ENCODE measurements at regions not wholly inside any gene's neighbourhood (a gene's known extent, or its start where the extent isn't known, plus 50 kb on each side); places are given as distances from the start of the nearest gene placed in this dataset.
"Not testable (repeated sequence)": the region's sequence is repeated elsewhere in the genome, so short reads cannot be mapped to it uniquely, and the experiment has no call there.

DNA sequence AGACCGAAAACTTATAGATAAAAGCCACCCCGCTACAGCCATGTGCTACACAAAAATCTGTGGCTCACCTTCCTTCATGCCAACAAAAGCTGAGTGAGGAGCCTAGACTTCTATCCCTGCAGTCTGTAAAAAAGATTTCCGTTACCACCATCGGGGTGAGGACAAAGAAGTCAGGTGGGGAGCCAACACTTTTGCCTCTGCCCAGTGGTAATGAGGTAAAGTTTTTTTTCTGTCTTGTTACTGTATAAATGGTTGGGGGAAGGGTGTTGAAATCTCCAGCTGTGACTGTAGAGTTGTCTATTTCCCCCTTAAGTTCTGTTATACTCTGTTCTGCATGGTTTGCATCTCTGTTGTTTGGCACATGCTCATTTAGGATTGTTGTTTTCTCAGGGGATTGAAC lies 707.8 kb downstream of the FLRT2 start:
- DNase-seq (ENCODE audit: low read depth): no peak

DNA sequence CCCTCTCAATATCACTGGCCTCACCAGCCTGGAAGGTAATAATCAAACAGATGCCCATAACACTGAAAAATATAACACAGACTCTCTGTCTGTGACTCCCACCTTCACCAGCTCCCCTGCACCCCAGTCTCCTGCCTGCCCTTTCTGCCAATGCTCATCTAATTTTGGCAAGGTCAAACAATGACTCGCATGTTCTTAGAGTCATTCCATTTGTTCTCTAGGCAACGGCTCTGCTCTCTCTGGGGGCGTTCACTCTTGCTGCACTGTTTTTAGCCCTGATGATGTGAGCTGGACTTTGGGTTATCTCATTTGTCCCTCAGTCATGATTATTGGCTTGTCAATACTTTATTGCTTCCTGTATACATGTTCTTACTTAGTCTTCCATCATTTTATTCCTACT lies 691.8 kb downstream of the FLRT2 start:
- DNase-seq (ENCODE audit: low read depth): no peak

DNA sequence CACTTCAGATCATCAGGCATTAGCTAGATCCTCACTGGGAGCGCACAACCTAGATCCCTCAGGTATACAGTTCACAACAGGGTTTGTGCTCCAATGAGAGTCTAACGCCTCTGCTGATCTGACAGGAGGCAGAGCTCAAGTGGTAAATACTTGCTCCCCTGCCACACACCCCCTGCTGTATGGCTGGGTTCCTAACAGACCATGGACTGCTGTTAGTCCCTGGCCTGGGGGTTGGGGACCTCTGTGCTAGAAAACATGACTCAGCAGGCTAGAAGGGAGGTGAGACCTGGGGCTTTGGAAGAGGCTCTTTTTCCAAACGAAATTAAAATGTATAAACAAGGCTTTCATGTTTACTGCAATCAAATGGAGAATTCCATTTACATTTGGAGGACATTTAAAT lies 691.1 kb downstream of the FLRT2 start:
- DNase-seq (ENCODE audit: low read depth): no peak

DNA sequence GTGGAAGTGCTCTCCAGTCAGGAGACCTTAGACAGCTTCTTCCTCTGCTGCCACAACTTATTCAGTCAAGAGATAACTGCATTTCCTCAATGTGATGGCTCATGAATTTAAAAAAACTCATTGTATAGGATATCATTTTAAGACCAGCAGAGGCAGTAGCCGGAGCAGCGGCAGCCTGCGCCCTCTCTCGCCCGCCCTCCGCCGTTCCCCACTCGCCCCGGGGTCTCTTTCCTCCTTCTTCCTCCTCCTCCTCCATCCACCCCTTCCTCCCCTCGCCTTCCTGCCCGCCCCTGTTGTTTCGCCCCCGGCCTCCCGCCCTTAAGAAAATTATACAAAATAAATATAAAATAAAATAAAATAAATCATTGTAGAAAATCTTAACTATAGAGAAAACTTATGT lies 687.6 kb downstream of the FLRT2 start:
- no peak for DNase-seq (ENCODE audit: low read depth)

DNA sequence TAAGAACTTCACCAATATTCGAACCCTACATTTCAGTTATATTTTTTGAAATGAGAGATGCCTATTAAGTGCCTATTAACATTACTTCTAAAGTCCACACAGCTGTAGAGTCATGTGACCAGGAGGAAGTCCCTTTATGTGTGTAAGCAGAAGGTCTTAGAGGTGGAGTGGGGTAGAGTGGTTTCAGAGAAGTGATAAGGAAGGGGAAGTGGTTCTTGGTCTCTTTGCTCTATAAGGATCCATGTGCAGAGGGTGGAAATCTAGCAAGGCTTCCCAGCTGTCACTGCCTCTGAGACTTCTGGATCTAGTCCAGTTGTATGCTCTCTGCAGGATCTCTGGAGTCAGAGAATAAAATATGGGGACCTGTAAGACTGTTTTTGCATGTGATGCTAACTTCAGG lies 673.9 kb downstream of the FLRT2 start:
- no peak for DNase-seq (ENCODE audit: low read depth)

DNA sequence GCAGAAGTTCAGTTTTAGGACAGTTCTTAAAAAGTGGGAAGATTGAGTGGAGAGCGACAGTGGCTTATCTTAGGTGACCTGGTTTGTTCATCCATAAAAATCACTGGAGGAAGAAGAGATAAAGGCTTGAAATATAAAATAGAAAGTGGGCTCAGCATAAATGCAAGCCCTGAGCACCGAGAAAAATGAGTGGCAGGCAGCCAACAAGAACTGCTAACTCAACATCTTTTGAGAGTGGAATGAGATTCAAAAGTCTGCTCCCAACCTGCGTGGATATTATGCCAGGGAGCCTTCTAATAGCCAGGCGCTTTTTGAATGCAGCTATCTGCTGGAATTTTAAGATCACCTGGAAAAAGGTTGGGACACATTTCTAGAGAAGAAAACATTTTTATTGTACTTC lies 666.5 kb downstream of the FLRT2 start:
- DNase-seq (ENCODE audit: low read depth): no peak

DNA sequence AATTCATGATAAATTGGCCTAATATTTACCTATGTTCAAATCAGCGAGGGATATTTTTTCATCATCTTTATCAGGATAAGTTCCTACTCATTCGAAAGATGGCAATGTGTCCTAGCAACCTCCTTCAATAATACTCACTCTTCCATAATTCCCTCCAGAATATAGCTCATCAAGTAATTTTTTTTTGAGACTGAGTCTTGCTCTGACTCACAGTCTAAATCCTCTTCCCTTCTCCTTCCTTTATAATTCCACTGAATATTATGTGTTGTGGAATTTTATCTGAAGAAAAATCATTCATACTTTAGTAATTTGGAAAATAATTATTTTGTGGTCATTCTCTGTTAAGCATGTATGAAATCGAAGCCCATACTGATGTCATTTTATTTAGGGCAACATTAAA lies 663.8 kb downstream of the FLRT2 start:
- DNase-seq (ENCODE audit: low read depth): no peak

DNA sequence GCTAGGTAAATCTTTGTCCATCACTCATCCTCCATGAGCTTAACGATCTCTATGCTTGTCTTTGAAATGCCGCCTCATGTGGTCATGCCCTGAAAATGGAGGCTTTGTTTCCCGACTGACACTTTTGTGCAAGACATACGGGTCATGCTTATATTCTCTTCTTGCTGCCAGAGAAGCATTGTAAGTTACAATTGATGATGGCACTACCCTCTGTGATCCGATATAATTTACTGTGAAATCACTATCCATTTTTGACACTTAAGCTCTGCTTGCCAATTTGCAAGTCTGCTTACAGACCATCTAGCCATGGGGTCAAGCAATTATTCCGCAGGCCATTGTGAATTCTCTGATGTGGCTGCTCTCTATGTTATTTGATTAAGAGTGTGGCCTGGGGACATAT lies 650.0 kb downstream of the FLRT2 start:
- DNase-seq (ENCODE audit: low read depth): no peak

DNA sequence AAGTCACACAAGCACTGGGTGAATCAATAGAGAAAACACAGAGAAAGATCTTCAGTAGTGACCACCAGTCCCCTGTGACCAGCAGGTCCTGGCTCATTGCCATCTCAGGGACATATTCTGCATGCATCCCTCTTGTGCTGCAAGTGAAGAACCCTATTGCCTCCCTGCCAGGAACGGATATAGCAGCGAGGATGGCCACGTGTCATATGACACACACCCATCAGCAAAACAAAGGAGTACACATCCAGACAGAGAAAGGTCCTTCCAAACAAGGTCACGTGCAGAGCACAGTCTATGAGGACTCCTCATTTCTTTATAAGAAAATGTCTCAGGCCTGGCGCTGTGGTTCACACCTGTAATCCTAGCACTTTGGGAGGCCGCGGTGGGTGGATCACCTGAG lies 638.4 kb downstream of the FLRT2 start:
- no peak for DNase-seq (ENCODE audit: low read depth)

DNA sequence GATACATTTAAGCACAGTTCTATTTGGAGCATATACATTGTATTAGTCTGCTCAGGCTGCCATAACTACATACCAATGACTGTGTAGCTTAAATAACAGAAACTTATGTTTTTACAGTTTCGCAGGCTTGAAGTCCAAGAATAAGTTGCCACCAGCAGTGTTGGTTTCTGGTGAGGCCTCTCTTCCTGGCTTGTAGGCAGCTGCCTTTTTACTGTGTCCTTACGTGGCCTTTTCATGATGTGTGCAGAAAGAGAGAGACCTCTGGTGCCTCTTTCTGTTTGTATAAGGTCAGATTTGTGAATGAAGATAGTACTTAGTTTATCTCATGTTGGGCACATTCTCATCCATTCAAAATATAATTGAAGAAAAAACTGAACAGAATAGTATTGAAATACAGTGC lies 636.6 kb downstream of the FLRT2 start:
- no peak for DNase-seq (ENCODE audit: low read depth)

DNA sequence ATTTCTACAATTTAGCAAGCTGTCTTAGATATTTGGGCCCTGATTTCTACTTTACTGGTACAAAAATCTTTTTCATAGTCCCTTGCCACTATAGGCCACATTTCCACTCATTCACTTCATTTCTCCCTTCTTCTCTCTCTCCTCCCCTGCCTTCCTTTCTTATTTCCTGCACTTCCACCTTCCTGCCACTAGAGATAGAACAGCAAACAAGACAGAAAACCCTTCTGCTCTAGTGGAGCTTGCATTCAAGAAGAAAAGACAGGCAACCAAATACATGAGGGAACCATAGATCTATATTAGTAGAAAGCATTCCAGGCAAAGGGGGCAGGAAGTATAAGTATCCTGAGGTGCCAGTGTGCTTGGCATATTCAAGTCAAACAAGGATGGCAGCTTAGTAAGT lies 623.5 kb downstream of the FLRT2 start:
- no peak for DNase-seq (ENCODE audit: low read depth)

DNA sequence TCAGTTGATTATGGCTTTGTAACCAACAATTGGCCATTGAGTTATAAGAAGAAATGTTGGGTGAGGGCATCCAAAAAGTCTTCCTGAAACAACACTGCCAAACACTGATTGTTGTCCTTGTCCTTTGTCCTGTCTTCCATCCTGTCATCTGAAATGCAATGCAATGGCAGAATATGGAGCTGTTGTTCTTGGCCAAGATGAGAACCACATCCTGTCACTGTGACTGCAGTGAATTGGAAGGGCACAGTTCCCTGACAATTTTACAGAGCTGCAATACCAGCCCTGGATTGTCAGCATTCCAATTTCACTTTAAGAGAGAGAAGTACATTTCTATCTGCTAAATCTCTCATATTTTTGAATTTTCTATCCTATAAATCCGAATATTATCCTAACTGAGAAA lies 613.3 kb downstream of the FLRT2 start:
- no peak for DNase-seq (ENCODE audit: low read depth)

DNA sequence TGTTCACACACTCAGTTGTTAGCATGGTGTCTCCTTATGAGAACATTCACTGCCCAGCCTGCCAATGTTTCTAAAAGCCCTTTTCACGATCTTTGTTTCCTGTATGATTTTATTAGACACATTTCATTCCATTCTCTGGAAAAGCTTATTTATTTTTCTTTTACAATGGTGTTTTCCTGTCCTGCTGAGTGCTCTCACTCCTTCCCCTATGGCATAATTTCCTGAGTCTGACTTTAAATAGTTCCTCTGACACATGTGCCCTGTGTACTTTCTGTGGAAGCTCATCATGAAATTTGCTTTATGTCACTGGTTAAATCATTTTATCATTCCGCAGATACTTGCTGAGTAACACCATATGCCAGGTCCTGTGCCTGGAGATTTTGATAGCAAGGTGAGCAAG lies 612.0 kb downstream of the FLRT2 start:
- no peak for DNase-seq (ENCODE audit: low read depth)

DNA sequence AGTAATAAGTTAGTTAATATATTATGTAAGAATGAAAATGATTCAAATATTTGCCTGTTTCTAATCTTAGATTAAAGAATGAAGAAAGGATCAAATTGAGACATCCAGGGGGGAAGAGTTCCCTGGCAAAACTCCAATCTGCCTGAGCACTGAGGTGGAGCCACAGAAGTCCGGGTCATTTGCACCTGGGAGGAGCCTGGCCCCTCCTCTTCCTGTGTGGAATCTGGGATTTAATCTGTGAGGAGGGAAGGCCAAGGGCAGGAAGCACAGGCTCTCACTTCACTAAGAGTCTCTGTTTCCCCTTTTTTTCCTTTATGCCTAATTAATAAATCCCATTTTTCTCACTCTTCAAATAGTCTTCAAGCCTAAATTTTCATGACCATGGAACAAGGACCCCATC lies 599.5 kb downstream of the FLRT2 start:
- no peak for DNase-seq (ENCODE audit: low read depth)

DNA sequence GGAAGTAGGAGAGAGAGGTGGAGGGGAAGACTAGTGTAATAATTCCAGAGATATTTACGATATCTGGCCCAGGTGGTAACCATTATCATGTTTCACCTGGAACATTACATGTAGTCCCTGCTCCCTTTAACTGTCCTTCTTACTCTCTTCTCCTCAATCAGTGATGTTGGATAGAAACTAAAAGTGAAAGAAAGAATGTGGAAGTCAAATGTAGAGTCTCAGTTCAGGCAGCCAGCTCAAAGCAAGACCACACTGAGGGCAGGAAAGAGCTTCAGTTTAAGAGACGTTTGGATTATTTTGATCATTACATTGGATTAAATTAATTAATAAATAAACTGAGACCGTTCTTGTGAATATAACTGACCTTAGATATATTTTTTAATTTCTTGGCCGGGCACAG lies 594.4 kb downstream of the FLRT2 start:
- no peak for DNase-seq (ENCODE audit: low read depth)

DNA sequence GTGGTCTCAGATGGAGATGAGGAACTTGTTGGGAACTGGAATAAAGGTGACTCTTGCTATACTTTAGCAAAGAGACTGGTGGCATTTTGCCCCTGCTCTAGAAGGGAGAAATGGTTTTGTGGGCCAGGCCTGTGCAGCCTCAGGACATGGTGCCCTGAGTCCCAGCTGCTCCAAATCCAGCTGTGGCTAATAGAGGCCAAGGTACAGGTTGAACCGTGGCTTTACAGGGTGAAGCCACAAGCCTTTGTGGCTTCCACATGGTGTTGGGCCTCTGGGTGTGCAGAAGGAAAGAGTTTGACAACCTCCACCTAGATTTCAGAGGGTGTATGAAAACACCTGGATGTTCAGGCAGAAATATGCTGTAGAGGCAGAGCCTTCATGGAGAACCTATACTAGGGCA lies 586.0 kb downstream of the FLRT2 start:
- no peak for DNase-seq (ENCODE audit: low read depth)

DNA sequence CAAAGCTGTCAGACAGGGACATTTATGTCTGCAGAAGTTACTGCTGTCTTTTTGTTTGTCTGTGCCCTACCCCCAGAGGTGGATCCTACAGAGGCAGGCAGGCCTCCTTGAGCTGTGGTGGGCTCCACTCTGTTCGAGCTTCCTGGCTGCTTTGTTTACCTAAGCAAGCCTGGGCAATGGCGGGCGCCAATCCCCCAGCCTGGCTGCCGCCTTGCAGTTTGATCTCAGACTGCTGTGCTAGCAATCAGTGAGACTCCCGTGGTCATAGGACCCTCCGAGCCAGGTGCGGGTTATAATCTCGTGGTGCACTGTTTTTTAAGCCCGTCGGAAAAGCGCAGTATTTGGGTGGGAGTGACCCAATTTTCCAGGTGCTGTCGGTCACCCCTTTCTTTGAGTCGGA lies 580.9 kb downstream of the FLRT2 start:
- DNase-seq (ENCODE audit: low read depth): not testable (repeated sequence)

DNA sequence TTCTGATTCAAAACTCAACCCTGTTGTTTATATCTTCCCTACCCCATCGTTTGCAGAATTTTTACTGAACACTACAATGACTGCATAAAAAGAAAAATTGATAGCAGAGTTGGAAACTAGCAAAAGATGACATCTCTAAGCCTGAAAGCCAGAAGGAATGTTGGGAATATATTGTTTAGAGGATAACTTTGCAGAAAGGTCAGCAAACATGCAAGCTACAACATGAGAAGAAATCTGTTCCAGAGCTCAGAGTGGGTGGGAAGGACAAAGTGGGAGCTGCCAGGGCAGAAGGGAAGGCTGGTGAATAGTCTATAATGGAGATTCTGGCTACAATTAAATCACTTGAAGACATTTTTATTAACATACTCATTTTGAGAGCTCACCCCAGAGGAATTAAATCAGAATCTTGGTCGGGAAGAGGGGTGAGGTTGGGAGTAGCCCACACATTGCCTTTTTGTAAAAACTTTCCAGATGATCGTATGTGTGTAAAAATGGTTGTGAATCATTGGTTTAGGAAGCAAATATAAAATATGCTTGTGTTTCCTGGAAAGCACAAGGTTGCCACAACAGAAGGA lies 574.8 kb downstream of the FLRT2 start:
- no peak for DNase-seq (ENCODE audit: low read depth)

DNA sequence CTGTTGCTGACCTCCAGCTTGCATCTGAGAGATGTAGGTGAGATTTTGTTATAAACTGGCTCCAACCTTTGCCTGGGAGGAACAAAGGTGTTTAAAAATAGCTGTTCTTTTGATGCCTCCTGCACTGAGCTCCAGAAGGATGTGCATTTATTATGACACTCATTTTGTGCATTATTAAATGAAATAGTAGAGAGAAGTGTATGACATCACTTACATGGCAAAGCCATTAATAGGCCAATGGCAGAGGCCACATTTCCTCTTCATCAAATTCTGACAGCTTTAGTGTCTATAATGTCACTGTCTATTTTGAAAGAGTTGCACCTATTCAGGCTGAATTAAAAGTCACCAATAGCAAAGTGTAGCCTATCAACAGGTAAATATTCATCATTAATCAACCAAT lies 564.6 kb downstream of the FLRT2 start:
- no peak for DNase-seq (ENCODE audit: low read depth)

DNA sequence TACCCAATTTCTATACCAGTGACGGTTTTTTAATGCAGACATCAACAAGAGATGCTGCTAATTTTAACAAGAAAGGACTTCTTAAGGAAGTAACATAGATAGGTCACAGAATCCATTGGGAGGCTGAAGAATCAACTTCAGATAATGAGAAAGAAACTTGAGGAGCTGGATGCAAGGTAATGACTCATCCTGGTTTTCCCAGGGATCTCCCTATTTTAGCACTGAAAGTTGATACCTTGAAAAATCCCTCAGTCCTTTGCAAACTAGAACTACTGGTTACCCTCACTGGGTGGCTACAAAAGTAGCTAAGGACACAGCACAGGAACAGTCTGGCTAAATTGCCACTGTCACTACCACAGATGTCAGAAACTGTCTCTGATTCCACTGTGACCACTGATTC lies 561.9 kb downstream of the FLRT2 start:
- DNase-seq (ENCODE audit: low read depth): no peak

DNA sequence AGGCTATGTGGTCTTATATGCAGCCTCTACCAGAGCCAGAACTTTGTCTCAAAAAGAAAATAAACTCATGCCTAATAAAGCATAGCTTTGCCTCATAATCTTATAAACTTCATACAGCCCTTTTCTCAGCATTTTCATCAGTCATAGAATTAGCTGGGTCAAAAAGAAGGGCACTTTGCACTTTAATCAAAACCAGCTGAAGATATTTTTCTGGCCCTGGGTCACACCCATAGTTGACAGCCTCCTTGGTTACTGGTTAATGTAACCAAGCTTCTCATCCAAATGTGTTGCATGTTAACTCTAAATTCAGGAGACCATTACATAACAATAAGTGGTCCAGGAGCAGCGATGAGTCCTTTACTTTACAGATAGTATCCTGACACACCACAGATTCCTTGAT lies 558.2 kb downstream of the FLRT2 start:
- no peak for DNase-seq (ENCODE audit: low read depth)

DNA sequence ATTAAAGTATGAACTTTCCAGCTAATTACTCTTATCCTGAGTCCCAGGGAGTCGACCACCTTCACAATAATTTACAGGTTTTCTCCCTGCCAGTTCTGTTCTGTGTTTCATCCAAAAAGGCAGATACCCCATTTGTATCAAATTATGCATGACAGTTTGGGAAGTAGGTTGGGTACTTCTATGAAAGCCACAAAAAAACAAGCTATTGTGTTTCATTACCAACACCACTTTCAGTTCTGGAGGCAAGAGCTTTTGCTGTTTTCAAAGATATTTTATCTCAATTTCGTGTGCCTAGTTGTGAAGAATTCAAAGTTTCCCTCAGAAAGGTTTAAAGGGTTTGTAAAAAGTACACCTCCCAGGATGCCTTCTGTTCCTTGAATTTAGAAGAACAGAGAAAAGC lies 557.4 kb downstream of the FLRT2 start:
- DNase-seq (ENCODE audit: low read depth): no peak

DNA sequence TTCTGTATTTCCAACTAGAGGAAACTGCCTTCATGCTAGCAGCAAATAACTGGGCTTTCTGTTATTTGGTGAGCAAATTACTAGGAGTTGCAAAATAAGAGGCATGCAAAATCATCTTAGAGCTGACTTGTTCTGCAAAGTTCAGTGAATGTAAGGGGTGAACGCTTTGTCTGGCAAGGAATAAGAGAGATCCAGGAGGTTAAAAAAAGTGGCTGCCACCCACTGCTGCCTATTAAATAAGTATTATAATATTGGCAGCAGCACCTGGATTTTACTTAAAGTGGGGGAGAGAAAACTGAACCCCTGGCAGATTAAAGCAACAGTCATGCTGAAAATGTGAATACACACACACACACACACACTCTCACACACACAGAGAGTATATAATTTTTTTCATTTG lies 557.0 kb downstream of the FLRT2 start:
- DNase-seq (ENCODE audit: low read depth): no peak

DNA sequence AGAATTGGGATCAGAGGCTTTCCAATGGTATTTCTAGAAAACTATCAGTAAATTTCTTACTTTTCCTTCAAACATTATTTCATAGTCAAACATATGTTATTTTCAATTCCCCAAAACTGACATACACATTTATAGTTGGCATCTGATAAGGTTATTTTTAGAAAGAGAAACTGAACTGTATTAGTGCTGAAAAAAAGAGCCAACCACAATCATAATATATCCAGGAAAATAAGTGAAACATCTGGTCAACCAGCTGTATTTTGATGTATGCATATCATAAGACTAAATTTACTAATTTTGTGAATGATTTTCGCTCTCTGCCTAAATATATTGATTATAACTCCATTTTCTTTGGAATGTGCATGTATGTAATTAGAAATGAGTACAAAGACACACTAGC lies 554.2 kb downstream of the FLRT2 start:
- DNase-seq (ENCODE audit: low read depth): no peak

DNA sequence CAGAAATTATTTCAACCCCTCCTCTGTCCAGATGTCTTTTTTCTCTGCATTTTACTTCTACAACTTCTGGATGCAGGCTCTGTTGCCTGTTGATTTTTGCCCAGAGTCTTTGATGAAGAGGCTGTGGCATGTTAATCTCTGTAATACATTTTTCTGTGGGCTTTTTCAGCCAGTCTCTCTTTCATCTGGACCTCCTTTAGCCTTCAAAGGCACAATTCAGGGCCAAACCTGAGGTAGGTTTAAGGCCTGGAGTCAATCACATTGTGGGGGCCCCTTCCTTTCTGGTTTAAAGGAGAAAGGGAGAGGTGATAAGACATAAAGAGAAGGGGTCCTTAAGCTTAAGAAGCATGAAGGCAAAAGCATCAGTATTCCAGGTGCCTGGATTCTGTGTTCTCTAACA lies 553.7 kb downstream of the FLRT2 start:
- no peak for DNase-seq (ENCODE audit: low read depth)

Data from T follicular helper cell (primary cell).